Small intestine (tissue), 7 donors: ENCODE measurements at regions not wholly inside any gene's neighbourhood (a gene's known extent, or its start where the extent isn't known, plus 50 kb on each side); places are given as distances from the start of the nearest gene placed in this dataset.
A peak's percentile ranks its signal among the peaks of the same experiment; 100 is the strongest.

Source experiments
- DNase-seq, 2 donors: peaks; one replicate each; pipeline versions ENCODE4 v3.0.0 to v3.0.0-alpha.2; 2013
- FAIRE-seq: peaks from 2 replicates; lab custom pipeline; 2012; peaks lifted over from hg19 to GRCh38; lab: Jason Lieb, UNC
- H3K27ac ChIP-seq, 3 donors: one replicate each; pipeline ENCODE4 v1.5.1; 2013; ENCODE audit warnings: low read length in 2 of 3, mild to moderate bottlenecking in 2 of 3, control low read depth in 1 of 3, inconsistent platforms in 1 of 3, low read depth in 1 of 3, moderate library complexity in 1 of 3
- H3K27me3 ChIP-seq, 3 donors: one replicate each; pipeline ENCODE4 v1.6.1; 2013; ENCODE audit warnings: low read length in 3 of 3, inconsistent platforms in 1 of 3; ENCODE audit not compliant: control insufficient read depth in 3 of 3, insufficient read depth in 3 of 3
- H3K36me3 ChIP-seq, 3 donors: one replicate each; pipeline ENCODE4 v1.6.1; 2013; ENCODE audit warnings: low read length in 3 of 3, inconsistent platforms in 1 of 3, low read depth in 1 of 3, mild to moderate bottlenecking in 1 of 3, moderate library complexity in 1 of 3; ENCODE audit not compliant: control insufficient read depth in 3 of 3, insufficient read depth in 2 of 3
- H3K4me1 ChIP-seq, 3 donors: one replicate each; pipeline ENCODE4 v1.6.1; 2013; ENCODE audit warnings: low read length in 2 of 3, inconsistent platforms in 1 of 3, low read depth in 1 of 3, mild to moderate bottlenecking in 1 of 3, moderate library complexity in 1 of 3; ENCODE audit not compliant: control insufficient read depth in 3 of 3, insufficient read depth in 2 of 3
- H3K4me3 ChIP-seq, 3 donors: one replicate each; pipeline ENCODE4 v1.5.1; 2013; ENCODE audit warnings: low read length in 3 of 3, control low read depth in 1 of 3, inconsistent platforms in 1 of 3, low read depth in 1 of 3, mild to moderate bottlenecking in 1 of 3, moderate library complexity in 1 of 3
- H3K9me3 ChIP-seq, 2 donors: one replicate each; pipeline ENCODE4 v1.6.1; 2013; ENCODE audit warnings: low read depth in 1 of 2, low read length in 1 of 2; ENCODE audit not compliant: control insufficient read depth in 2 of 2, insufficient read depth in 1 of 2
- WGBS, 3 donors: extraction: QIAGEN DNeasy Blood & Tissue Kit; methylation state at CpG; one replicate each; pipeline ENCODE4 v1.1.7; 2013; 5-methylcytosine and 5-hydroxymethylcytosine counted together
- donor health status: healthy with polysubstance abuse.
- donor health status: control.
- donor health status: control.
- donor health status: Bipolar disorder and iron deficiency.
- donor health status: healthy.

GRCh38 chr11:33945481-33946268 lies 53.8 kb upstream of the LMO2 start:
- no peak for FAIRE-seq
- 80 to 89% (median 87%) methylated on average over 4 of the region's 4 CpGs for WGBS, 3 donors

GRCh38 chr11:33944693-33945424 lies 53.0 kb upstream of the LMO2 start:
- 94 to 97% (median 97%) methylated on average over 6 of the region's 6 CpGs for WGBS, 3 donors
- no peaks in the 10 kb centered on the region for H3K27me3 ChIP-seq
- no peaks in the 10 kb centered on the region for H3K9me3 ChIP-seq
- DNase-seq: no peak
- no peak overlapping the region for H3K27ac ChIP-seq
- no peak for FAIRE-seq
- no peaks in the 10 kb centered on the region for H3K36me3 ChIP-seq
- H3K4me1 ChIP-seq: peaks cover 0 to 28% (median 0%) of the 10 kb centered on the region in 3 donors
- H3K4me3 ChIP-seq: no peak overlapping the region

More at GRCh38 chr11:33945481-33946268, 53.8 kb upstream of the LMO2 start:
- Histone ChIP-seq H3K4me3 (no peak overlapping the region), H3K4me1 (peaks cover 0 to 21% (median 0%) of the 10 kb centered on the region in 3 donors), H3K36me3 (no peaks in the 10 kb centered on the region), H3K27me3 (no peaks in the 10 kb centered on the region), H3K27ac (peak overlapping the region in 1 of 3 donors; percentile 50), H3K9me3 (no peaks in the 10 kb centered on the region)
- DNase-seq: peak in 1 of 2 donors; percentile 49

- Histone ChIP-seq H3K4me3 (no peak overlapping the region), H3K27me3 (no peaks in the 10 kb centered on the region), H3K36me3 (no peaks in the 10 kb centered on the region), H3K27ac (no peak overlapping the region), H3K4me1 (peaks cover 0 to 28% (median 0%) of the 10 kb centered on the region in 3 donors), H3K9me3 (no peaks in the 10 kb centered on the region)
- 94 to 96% (median 95%) methylated on average over 3 of the region's 3 CpGs for WGBS, 3 donors
- FAIRE-seq: no peak
- DNase-seq: no peak
Observed at GRCh38 chr11:33944345-33944692, 52.4 kb upstream of the LMO2 start.

- no peaks in the 10 kb centered on the region for H3K27me3 ChIP-seq
- DNase-seq: no peak
- FAIRE-seq: no peak
- no peaks in the 10 kb centered on the region for H3K36me3 ChIP-seq
- 46 to 84% (median 68%) methylated on average over 4 of the region's 4 CpGs for WGBS, 3 donors
- H3K4me3 ChIP-seq: no peak overlapping the region
- H3K9me3 ChIP-seq: no peaks in the 10 kb centered on the region
- no peak overlapping the region for H3K27ac ChIP-seq
- peaks cover 0 to 31% (median 0%) of the 10 kb centered on the region in 3 donors for H3K4me1 ChIP-seq
Observed at GRCh38 chr11:33942954-33943353, 51.1 kb upstream of the LMO2 start.

GRCh38 chr11:33941637-33942160 lies 49.8 kb upstream of the LMO2 start:
- H3K27me3 ChIP-seq: no peaks in the 10 kb centered on the region
- no peaks in the 10 kb centered on the region for H3K9me3 ChIP-seq
- no peak for FAIRE-seq
- H3K27ac ChIP-seq: peak overlapping the region in 1 of 3 donors; percentile 49
- peaks cover 0 to 41% (median 0%) of the 10 kb centered on the region in 3 donors for H3K4me1 ChIP-seq
- 49 to 58% (median 54%) methylated on average over 7 of the region's 7 CpGs for WGBS, 3 donors
- H3K4me3 ChIP-seq: no peak overlapping the region
- peak in 1 of 2 donors; percentile 48 for DNase-seq
- H3K36me3 ChIP-seq: no peaks in the 10 kb centered on the region
